M059J (cell line): ENCODE measurements at regions not wholly inside any gene's neighbourhood (a gene's known extent, or its start where the extent isn't known, plus 50 kb on each side); places are given as distances from the start of the nearest gene placed in this dataset.
"Not testable (repeated sequence)": the region's sequence is repeated elsewhere in the genome, so short reads cannot be mapped to it uniquely, and the experiment has no call there.

ENCODE experiments used
- DNase-seq: peaks from one replicate; pipeline ENCODE4 v3.0.0-alpha.2; 2012; ENCODE audit warnings: low read depth

DNA sequence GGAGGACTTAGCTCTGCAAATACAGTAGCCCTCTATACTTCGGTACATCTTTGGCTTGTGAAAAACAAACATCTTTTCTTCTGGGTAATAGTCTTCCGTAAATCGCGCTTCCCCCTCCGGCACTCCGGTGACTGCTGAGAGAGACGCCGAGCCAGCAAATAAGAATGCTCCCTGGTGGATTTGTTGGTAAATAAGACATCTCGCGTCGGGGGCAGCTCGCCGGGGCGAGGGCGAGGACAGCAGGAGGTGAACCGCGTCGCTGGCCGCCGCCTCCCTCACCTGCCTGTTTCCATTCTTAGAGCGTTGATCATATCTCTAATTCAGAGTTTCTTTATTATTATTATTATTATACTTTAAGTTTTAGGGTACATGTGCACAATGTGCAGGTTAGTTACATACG is 117.6 kb downstream of the PMAIP1 start:
- no peak for DNase-seq

DNA sequence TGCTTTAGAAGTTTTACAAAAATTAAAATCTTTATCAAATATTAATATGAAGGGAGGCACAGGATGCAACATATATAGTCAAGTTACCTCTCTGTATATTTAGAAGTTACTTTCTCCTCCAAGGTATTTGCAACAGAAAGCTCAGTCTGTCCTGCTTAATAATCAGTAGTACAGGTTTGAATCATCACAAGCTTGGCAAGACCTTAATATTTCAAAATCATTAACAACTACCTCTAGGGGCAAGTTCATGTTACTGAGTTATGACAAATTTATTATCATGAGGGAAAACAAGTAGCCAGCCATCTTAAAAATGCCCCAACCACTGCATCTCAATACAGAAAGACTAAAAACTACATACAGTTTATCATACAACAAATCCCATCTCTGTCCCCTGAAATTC is 116.0 kb downstream of the PMAIP1 start:
- DNase-seq = not testable (repeated sequence)

DNA sequence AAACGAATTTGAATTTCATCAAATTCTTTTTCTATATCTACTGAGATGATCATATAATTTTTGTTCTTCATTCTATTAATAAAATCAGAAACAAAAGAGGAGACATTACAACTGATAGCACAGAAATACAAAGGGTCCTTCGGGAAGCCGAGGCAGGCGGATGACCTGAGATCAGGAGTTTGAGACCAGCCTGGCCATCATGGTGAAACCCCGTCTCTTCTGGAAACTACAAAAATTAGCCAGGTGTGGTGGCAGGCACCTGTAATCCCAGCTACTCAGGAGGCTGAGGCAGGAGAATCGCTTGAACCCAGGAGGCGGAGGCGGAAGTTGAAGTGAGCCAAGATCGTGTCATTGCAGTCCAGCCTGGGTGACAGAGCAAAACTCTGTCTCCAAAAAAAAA is 113.4 kb downstream of the PMAIP1 start:
- not testable (repeated sequence) for DNase-seq

DNA sequence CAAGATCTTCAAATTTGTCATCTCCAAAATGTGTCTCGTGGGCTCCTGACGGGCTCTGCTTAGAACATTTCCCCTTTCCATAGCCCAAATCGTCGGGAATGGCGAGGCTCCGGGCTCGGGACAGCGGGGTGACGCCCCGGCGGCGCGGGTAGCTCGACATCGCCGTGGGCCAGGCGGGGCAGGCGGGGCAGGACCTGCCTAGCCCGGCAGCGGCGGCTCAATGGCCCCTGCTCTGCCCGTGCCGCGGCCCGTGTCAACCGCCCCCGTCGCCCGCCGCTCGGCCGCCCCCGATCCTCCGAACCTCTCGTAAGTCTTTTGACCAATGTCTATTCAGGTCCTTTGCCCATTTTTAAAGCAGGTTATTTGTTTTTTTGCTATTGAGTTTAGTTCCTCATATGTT is 111.2 kb downstream of the PMAIP1 start:
- DNase-seq = no peak

DNA sequence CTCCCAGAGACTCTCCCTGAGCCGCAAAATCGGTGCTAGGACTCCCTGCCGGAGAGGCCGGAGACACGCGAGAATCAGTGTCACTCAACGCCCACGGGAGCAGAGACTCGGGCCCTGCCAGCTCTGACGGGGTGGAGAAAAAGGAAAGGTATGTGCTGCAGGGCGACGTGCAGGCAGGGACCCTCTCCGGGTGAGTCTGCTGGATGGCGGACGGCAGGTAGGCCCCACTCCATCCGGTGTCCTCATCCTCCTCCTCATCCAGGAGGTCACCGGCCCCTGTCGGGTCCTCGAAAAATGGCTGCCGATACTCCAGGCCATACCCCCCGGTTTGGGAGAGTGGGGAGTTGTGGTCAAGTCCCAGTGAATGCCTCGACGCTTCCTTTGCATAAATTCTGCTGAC is 110.7 kb downstream of the PMAIP1 start:
- DNase-seq = no peak

DNA sequence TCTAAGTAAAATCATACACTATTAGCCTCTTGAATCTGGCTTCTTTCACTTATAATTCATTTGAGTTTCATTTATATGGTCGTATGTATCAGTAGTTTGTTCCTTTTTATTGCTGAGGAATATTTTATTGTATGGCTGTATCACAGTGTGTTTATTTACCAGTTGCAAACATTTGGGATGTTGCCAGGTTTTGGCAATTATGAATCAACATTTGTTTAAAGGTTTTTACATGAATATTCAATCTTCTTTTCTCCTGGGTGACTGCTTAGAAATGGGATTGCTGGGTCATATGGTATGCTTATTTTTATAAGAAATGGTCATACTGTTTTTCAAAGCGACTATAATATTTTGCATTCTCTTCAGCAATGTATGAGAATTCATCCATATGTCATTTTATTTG is 107.9 kb downstream of the PMAIP1 start:
- no peak for DNase-seq

DNA sequence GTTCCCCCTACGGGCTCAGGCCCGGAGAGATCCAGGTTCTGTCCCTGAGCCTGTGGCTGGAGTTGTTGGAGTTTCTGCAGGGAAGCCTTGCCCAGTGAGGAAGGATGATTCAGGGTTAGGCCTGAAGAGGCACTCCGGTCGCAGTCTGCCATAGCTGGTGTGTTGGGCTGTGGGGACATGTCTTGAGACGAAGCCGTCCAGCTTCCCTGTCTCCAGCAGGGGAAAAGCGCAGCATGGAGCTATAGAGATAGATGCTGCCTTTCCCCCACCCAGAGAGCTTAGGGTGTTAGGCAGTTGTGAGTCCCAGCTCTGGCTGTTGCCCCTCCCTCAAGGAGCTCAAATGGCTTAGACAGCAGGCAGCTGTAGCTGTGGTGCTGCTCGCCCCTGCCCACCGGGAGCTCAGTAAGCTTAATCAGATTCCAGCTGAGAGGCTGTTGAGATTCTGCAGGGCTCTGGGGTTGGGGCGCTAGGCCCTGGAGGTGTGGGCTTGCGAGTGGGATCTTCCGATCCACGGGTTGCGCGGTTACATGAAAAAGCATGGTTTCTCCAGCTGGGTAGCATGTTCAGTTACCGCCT is 103.9 kb downstream of the PMAIP1 start:
- no peak for DNase-seq

DNA sequence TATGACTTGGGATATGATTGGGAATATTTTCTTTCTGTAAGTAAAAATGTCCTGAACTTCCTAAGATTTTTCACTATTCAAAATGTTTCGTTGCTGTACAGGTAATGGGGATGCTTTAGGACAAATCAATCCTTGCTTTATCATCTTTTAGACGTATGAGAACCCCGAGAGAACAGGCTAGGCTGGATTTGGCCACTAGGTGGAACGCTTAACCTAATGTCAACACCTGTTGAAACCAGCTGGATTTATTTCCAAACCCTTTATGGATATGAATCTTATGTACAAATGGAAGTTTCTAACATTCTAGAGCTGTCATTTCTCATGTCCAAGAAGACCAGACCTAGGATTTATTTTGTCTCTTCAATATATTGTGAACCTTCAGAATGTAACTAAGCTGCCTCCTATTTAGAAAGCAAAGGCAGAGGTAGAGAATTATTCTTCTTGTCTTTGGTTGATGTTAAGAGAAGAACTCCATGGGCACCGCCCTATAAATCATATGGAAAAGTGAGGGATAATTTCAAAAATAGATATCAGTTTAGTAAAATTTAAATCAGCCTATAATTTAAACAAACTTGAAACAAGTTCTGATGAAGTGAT is 96.7 kb downstream of the PMAIP1 start:
- peak; percentile 67 for DNase-seq

DNA sequence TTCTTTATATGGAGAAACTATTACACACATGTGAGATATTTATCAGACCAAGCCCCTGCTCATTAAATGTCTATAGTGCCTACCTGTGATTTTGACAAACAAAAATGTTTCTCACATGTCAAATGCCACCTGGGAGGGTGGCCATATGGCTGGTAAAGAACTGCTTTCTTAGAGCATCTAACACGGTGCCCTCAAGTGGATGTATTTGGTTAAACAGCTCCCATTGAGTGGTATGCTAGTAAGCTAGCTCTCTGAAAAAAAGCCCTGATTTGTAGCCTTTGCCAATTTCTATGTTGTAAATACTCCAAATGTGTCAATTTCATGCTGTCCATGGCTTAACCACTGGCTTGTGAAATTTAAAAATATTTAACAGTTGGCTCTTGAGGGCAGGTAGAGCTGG is 94.6 kb downstream of the PMAIP1 start:
- peak; percentile 35 for DNase-seq

DNA sequence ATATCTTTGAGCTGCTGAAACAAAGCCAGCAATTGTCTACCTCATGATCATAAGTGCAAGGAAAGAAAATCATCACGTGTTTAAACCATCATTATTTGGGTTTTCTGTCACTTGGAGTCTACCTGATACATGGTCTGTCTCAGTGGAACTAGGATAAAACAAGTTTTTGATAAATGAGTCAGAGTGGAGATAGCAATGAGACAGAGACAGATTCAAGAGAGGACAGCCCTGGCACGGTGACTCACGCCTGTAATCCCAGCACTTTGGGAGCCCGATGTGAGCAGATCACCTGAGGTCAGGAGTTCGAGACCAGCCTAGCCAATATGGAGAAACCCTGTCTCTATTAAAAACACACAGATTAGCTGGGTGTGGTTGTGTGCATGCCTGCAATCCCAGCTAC is 93.8 kb downstream of the PMAIP1 start:
- DNase-seq = peak; percentile 68

DNA sequence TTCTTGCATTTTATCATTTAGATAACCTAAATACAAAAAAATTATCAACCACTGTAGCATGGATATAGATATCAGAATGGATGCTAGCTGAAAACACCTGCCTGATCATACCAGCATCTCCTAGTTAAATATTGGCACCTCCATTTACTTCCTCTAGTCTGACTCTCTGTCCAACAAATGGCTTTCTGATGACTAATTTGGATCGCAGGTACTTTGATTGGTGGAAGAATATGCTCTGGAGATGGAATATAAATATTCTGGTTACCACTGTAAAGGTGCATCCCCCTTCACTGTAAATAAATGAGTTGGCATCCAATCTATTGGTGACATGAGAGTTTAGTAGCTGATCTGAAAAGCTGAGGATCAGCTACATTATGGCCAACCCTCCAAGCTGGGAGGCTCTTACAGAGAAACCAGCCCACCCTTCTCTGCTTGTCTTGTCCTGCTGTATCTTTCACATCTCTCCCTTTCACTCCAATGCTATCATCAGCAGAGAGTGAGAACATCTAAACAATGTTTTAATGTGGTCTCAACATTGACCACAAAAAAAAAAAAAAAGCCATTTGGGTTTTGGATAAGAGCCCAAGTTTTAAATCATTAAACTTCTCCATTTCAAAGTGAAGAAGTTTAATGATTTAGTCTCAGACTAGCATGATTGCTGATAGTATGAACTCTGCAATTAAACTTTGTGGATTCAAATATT is 90.5 kb downstream of the PMAIP1 start:
- peak; percentile 59 for DNase-seq

DNA sequence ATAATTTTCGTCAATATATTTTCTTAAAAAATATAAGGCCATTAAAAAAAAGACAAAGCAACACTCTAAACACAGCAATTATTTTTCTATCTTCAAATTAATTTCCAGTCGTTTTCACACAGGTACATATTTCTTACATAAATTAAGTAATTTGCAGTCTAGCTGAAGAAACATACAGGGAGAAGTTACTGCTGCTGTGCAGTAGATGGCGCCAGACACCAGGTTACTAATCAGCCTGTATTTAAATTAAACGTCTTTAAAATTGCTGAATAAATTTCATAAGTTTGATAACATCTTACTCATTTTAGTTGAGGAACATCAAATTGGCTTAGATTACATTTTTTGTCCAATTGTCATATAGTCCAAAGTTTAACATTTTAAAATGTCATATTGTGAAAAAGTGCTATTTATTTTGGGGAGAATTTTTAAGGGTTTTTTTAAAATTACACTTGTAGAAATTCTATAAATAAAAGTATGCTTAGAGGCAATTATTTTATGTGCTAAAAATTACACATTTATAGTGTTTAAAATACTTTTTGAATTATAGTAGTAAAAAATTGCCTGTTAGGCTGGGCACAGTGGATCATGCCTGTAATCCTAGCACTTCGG is 88.4 kb downstream of the PMAIP1 start:
- peak; percentile 50 for DNase-seq

DNA sequence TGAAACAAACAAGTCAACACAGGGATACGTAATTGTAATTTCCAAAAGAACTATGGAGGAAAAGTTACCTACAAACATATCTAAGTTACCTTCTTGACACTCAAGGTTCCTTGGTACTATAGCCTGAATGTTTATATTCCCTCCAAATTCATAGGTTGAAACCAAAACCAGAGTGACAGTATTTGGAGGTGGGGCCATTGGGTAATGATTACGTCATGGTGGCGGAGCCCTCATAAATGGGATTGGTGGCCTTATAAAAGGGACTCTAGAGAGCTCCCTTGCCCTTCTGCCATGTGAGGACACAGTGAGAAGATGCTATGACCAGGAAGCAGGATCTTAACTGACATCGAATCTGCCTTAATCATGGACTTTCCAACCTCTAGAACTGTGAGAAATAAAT is 87.3 kb downstream of the PMAIP1 start:
- no peak for DNase-seq

DNA sequence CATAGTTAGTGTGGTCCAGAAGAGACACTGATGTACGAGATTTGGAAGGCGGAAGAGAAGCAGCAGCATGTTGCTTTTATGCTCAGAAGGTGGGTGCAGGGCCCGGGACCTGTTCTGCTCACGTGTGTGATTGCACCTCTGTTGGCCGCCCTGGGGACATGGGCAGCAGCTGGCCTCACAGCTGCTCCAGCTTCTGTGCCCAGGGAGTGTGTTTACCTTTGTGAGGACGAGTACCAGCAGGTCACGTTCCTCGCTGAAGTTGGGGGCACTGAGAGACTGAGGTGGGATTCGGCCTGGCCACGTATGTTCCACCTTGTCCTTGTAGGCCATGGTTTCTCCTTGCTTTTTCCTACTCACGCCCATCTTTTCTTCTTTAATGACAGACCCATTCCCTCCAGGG is 86.3 kb downstream of the PMAIP1 start:
- no peak for DNase-seq

DNA sequence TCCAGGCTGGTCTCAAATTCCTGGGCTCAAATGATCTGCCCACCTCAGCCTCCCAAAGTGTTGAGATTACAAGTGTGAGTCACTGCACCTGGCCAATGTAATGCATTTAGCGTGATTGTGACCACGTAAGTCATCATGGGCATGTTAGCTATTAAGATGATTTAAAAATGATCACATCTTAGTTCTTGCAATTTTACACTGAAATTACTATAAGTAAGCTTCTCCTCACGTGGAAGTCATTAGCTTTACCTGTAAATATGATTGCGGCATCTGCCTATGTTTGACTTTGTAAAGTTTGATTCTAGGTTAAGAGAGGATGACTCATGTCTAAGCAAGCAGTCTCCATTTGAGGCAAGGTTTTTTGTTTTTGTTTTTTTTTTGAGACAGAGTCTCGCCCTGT is 85.5 kb downstream of the PMAIP1 start:
- peak; percentile 18 for DNase-seq

DNA sequence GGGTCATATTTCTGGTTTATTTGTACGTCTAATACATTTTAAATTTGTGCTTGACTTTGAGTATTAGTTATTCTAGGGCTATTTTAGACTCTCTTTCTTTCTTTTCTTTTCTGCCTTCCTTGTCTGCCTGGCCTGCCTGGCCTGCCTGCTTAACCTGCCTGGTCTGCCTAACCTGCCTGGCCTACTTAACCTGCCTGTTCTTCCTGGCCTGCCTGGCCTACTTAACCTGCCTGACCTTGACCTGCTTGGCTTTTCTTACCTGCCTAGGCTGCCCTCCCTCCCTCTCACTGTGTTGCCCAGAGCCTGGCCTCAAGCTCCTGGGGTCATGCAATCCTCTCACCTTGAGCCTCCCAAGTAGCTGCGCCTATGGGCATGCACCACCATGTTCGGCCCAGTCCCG is 83.7 kb downstream of the PMAIP1 start:
- no peak for DNase-seq

DNA sequence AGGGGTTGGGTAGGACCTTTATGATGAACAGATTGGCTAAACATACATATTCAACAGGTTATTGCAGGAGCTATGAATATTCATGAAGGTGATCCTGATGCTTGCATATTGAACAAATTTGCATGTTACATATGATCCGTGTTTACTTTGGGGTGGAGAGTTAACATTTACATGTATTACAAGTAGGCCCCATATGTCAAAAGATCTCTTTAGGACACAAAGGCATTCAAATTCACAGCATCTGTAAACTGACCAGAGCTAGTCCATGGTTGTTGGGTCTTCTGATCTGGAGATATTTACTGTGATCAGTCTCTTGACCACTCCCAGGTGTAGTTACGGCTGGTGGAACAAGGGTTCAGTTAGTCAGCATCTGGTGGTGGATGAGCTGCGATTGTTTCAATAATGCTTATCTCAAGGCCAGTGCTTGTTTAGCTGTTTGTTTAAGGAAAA is 80.4 kb downstream of the PMAIP1 start:
- DNase-seq = no peak

DNA sequence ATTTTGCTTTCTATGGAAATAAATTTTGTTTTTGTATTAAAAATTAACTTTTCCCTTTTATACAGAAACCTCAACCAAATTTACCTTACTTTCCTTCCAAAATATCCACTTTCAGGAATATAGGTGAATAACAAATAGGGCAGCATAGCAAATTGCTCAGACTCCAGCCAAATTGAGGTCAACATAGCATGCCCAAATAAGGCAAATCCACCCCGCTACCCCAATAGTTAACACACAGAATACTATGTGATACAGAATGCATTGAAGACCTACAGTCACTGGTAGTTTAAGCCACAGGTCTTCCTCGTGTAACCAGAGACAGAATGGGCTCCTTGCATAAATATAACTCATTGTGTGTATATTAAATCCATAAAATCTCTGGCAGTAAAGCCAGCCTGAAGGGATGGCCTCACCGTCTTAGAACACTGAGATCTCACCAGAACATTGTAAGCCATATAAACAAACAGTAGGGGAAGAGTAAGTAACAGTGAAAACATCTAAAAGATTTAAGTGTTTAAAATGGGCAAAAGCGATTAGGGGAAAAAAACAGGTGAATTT is 72.2 kb downstream of the PMAIP1 start:
- DNase-seq = no peak

DNA sequence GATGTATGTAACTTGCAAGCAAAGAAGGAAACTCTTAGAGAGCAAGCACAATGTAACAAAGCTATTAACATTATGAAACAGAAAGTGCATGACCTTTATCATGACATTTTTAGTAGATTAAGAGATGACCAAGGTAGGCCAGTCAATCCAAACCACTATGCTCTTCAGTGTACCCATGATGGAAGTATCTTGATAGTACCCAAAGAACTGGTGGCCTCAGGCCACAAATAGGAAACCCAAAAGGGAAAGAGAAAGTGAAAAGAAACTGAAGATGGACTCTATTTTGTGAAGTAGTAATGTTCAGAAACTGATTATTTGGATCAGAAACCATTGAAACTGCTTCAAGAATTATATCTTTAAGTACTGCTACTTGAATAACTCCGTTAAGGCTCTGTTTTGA is 71.3 kb downstream of the PMAIP1 start:
- DNase-seq = not testable (repeated sequence)

DNA sequence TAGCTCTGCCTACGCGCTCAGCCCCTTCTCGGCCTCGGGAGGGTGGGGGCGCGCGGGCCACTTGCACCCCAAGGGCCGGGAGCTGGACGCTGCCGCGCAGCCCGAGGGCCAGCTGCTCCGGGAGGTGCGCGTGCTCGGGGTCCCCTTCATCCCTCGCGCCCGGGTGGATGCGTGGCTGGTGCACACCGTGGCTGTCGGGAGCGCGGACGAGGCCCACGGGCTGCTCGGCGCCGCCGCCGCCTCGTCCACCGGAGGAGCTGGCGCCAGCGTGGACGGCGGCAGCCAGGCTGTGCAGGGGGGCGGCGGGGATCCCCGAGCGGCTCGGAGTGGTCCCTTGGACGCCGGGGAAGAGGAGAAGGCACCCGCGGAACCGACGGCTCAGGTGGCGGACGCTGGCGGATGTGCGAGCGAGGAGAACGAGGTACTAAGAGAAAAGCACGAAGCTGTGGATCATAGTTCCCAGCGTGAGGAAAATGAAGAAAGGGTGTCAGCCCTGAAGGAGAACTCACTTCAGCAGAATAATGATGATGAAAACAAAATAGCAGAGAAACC is 69.8 kb downstream of the PMAIP1 start:
- not testable (repeated sequence) for DNase-seq

DNA sequence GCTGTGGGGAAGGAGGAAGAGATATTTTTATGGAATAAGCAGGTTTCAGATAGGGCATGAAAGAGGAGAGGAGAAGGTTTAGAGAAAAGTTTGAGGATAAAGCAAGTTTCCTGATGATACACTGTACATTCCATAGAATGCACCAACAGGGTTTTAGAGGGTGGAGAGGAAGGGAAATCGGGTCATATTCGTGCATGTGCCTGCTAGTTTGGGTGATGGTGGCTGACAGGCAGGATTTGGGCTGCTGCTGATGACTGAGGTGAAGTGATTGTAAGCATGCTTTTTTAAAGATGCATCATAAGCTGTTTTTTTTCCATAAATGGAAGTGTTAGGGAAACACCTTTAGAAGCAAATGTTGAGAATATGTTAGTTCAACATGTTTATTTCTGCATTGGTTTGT is 68.8 kb downstream of the PMAIP1 start:
- no peak for DNase-seq

DNA sequence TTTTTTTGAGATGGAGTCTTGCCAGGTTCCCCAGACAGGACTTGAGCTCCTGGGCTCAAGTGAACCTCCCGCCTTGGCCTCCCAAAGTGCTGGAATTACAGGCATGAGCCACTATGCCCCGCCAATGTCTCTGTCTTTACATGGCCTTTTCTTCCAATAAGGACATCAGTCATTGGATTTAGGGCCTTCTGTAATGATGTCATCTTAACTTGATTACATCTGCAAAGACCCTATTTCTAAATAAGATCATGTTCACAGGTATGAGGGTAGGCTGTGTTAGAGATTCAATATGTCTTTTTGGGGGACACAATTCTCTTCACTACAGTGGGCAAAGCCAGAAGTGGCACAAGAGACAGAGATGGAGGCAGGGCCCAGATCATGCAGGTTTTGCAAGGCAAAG is 68.1 kb downstream of the PMAIP1 start:
- DNase-seq = no peak
